A549 (cell line): ENCODE measurements at regions not wholly inside any gene's neighbourhood (a gene's known extent, or its start where the extent isn't known, plus 50 kb on each side); places are given as distances from the start of the nearest gene placed in this dataset.

Experiments used
- EP300 ChIP-seq, 2 experiments: fragments of >200 bp; sonication (Bioruptor Twin); formaldehyde crosslinking; IDR thresholded peaks; 2 replicates in 1 of 2; 3 replicates in 1 of 2; pipeline ENCODE4 v1.6.1; 2016 to 2017
- HOXB13 ChIP-seq: fragments of 250-450 bp; sonication (Bioruptor Pico); IDR thresholded peaks from 2 replicates; pipeline ENCODE4 v1.5.0; 2020; ENCODE audit warnings: low read depth, mild to moderate bottlenecking, moderate library complexity
- POLR2A ChIP-seq: IDR thresholded peaks from 2 replicates; pipeline ENCODE4 v1.6.1; 2012; ENCODE audit warnings: mild to moderate bottlenecking, low read length
- RFX5 ChIP-seq: fragments of 450-650 bp; IDR thresholded peaks from 2 replicates; pipeline ENCODE4 v1.7.1; 2014; ENCODE audit warnings: antibody characterized with exemption, mild to moderate bottlenecking, moderate library complexity
- SMC3 ChIP-seq: fragments of >200 bp; sonication (Bioruptor Twin); formaldehyde crosslinking; IDR thresholded peaks from 3 replicates; pipeline ENCODE4 v1.6.1; 2018; ENCODE audit warnings: inconsistent platforms
- TF ChIP-seq, protein P1 (sequence below): fragments of >200 bp; sonication (Bioruptor Twin); formaldehyde crosslinking; IDR thresholded peaks from 3 replicates; pipeline ENCODE4 v1.5.1; 2016

- TF ChIP-seq, protein P1, sequence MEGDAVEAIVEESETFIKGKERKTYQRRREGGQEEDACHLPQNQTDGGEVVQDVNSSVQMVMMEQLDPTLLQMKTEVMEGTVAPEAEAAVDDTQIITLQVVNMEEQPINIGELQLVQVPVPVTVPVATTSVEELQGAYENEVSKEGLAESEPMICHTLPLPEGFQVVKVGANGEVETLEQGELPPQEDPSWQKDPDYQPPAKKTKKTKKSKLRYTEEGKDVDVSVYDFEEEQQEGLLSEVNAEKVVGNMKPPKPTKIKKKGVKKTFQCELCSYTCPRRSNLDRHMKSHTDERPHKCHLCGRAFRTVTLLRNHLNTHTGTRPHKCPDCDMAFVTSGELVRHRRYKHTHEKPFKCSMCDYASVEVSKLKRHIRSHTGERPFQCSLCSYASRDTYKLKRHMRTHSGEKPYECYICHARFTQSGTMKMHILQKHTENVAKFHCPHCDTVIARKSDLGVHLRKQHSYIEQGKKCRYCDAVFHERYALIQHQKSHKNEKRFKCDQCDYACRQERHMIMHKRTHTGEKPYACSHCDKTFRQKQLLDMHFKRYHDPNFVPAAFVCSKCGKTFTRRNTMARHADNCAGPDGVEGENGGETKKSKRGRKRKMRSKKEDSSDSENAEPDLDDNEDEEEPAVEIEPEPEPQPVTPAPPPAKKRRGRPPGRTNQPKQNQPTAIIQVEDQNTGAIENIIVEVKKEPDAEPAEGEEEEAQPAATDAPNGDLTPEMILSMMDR: no peak
- no peak for TF ChIP-seq EP300 (IDR thresholded peaks at IDR 0.05)
- no peak for TF ChIP-seq HOXB13 (CRISPR knock-in tag)
- TF ChIP-seq SMC3: no peak
- no peak for TF ChIP-seq RFX5
- TF ChIP-seq POLR2A: no peak
These were observed 652.8 kb downstream of the KCNA4 start for GRCh38 chr11:29364006-29364405.
